ENCODE measurements at regions not wholly inside any gene's neighbourhood (a gene's known extent, or its start where the extent isn't known, plus 50 kb on each side); places are given as distances from the start of the nearest gene placed in this dataset.

DNA sequence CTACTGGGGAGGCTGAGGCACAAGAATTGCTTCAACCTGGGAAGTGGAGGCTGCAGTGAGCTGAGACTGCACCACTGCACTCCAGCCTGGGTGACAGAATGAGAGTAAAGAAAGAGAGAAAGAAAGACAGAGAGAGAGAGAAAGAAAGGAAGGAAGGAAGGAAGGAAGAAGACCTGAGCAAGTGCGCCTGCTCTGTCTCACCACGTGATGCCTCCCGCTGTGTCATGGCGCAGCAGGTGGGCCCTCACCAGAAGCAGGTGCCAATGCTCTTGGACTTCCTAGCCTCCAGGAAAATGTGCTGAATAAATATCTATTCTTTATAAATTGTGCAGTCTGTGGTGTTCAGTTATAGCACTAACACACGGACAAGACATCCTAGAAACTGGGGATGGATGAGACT, 270.0 kb downstream of the CYP26B1 start (continued):
- TF ChIP-seq, protein P1, sequence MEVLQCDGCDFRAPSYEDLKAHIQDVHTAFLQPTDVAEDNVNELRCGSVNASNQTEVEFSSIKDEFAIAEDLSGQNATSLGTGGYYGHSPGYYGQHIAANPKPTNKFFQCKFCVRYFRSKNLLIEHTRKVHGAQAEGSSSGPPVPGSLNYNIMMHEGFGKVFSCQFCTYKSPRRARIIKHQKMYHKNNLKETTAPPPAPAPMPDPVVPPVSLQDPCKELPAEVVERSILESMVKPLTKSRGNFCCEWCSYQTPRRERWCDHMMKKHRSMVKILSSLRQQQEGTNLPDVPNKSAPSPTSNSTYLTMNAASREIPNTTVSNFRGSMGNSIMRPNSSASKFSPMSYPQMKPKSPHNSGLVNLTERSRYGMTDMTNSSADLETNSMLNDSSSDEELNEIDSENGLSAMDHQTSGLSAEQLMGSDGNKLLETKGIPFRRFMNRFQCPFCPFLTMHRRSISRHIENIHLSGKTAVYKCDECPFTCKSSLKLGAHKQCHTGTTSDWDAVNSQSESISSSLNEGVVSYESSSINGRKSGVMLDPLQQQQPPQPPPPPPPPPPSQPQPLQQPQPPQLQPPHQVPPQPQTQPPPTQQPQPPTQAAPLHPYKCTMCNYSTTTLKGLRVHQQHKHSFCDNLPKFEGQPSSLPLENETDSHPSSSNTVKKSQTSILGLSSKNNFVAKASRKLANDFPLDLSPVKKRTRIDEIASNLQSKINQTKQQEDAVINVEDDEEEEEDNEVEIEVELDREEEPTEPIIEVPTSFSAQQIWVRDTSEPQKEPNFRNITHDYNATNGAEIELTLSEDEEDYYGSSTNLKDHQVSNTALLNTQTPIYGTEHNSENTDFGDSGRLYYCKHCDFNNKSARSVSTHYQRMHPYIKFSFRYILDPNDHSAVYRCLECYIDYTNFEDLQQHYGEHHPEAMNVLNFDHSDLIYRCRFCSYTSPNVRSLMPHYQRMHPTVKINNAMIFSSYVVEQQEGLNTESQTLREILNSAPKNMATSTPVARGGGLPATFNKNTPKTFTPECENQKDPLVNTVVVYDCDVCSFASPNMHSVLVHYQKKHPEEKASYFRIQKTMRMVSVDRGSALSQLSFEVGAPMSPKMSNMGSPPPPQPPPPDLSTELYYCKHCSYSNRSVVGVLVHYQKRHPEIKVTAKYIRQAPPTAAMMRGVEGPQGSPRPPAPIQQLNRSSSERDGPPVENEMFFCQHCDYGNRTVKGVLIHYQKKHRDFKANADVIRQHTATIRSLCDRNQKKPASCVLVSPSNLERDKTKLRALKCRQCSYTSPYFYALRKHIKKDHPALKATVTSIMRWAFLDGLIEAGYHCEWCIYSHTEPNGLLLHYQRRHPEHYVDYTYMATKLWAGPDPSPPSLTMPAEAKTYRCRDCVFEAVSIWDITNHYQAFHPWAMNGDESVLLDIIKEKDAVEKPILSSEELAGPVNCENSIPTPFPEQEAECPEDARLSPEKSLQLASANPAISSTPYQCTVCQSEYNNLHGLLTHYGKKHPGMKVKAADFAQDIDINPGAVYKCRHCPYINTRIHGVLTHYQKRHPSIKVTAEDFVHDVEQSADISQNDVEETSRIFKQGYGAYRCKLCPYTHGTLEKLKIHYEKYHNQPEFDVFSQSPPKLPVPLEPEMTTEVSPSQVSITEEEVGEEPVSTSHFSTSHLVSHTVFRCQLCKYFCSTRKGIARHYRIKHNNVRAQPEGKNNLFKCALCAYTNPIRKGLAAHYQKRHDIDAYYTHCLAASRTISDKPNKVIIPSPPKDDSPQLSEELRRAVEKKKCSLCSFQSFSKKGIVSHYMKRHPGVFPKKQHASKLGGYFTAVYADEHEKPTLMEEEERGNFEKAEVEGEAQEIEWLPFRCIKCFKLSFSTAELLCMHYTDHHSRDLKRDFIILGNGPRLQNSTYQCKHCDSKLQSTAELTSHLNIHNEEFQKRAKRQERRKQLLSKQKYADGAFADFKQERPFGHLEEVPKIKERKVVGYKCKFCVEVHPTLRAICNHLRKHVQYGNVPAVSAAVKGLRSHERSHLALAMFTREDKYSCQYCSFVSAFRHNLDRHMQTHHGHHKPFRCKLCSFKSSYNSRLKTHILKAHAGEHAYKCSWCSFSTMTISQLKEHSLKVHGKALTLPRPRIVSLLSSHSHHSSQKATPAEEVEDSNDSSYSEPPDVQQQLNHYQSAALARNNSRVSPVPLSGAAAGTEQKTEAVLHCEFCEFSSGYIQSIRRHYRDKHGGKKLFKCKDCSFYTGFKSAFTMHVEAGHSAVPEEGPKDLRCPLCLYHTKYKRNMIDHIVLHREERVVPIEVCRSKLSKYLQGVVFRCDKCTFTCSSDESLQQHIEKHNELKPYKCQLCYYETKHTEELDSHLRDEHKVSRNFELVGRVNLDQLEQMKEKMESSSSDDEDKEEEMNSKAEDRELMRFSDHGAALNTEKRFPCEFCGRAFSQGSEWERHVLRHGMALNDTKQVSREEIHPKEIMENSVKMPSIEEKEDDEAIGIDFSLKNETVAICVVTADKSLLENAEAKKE (CRISPR knock-in tag; IDR thresholded peaks at IDR 0.05) = no peak
- TF ChIP-seq NANOG (IDR thresholded peaks at IDR 0.05; ENCODE audit: borderline replicate concordance) (no peak), ZNF114 (CRISPR knock-in tag; IDR thresholded peaks at IDR 0.05) (no peak)

GRCh38 chr2:71876542-71877451, 270.9 kb downstream of the CYP26B1 start:
- no peak for TF ChIP-seq POLR2AphosphoS5 (IDR thresholded peaks at IDR 0.05; ENCODE audit: low read depth)
- TF ChIP-seq EZH2phosphoT487 (IDR thresholded peaks at IDR 0.05; ENCODE audit: unreplicated experiment) = no peak
- TF ChIP-seq ETS1 (IDR thresholded peaks at IDR 0.05) = no peak
- no peak for TF ChIP-seq STAT1 (IDR thresholded peaks at IDR 0.05; ENCODE audit: unreplicated experiment)
- no peak for TF ChIP-seq CTCF (conservative IDR thresholded peaks at IDR 0.05; ENCODE audit: low read depth in 2 of 2)
- no peak for TF ChIP-seq ZNF114 (CRISPR knock-in tag; IDR thresholded peaks at IDR 0.05)
- no peak for TF ChIP-seq CREB1 (CRISPR knock-in tag; IDR thresholded peaks at IDR 0.05; ENCODE audit: low read depth)
- Mint-ChIP-seq H3K27me3 (ENCODE audit: insufficient read depth, low read depth, poor library complexity) (peaks cover 2% of the 10 kb centered on the region), H3K4me1 (peaks cover under 1% of the 10 kb centered on the region), H3K4me3 (no peak overlapping the region), H3K36me3 (ENCODE audit: low read depth) (no peaks in the 10 kb centered on the region), H3K27ac (no peak overlapping the region), H3K9me3 (no peaks in the 10 kb centered on the region; the same call in none of the 3 replicates)
- Histone ChIP-seq H3K27me3 (ENCODE audit: insufficient read depth) (no peaks in the 10 kb centered on the region), H3K4me2 (no peak overlapping the region), H3K4me1 (ENCODE audit: insufficient read depth) (no peaks in the 10 kb centered on the region), H3K9me2 (ENCODE audit: insufficient read depth) (peaks cover 3% of the 10 kb centered on the region; the same call in 1 of the 2 replicates), H3F3A (replicated peaks; ENCODE audit: low read depth) (no peaks in the 10 kb centered on the region), H4K20me1 (replicated peaks; ENCODE audit: insufficient read depth) (no peaks in the 10 kb centered on the region), H2AFZ (no peak overlapping the region), H3K27ac (ENCODE audit: low read depth) (no peak overlapping the region), H3K79me2 (replicated peaks; ENCODE audit: insufficient read depth) (no peaks in the 10 kb centered on the region), H3K36me3 (ENCODE audit: insufficient read depth) (no peaks in the 10 kb centered on the region), H3K4me3 (no peak overlapping the region)
- ATAC-seq (no peak), DNase-seq (ENCODE audit: low spot score) (no peak)
